Trophoblast cell (in vitro differentiated cells and primary cell): ENCODE measurements at regions not wholly inside any gene's neighbourhood (a gene's known extent, or its start where the extent isn't known, plus 50 kb on each side); places are given as distances from the start of the nearest gene placed in this dataset.

Experiments
- DNase-seq, 2 donors: peaks; one replicate each; pipeline ENCODE4 v3.0.0-alpha.2; 2016
- H2AFZ ChIP-seq: 2 replicates; pipeline ENCODE4 v1.6.1; 2013; ENCODE audit warnings: low read length, moderate library complexity, mild to moderate bottlenecking; ENCODE audit not compliant: insufficient read depth, poor library complexity
- H2AK5ac ChIP-seq: 2 replicates; pipeline ENCODE4 v1.6.1; 2013; ENCODE audit warnings: mild to moderate bottlenecking, low read length
- H2BK120ac ChIP-seq: 2 replicates; pipeline ENCODE4 v1.6.1; 2013; ENCODE audit warnings: low read length, mild to moderate bottlenecking, moderate library complexity; ENCODE audit not compliant: insufficient read depth, poor library complexity
- H2BK12ac ChIP-seq: 2 replicates; pipeline ENCODE4 v1.6.1; 2013; ENCODE audit warnings: mild to moderate bottlenecking, low read length, moderate library complexity
- H2BK5ac ChIP-seq: 2 replicates; pipeline ENCODE4 v1.6.1; 2013; ENCODE audit warnings: low read length, low read depth, moderate library complexity, mild to moderate bottlenecking; ENCODE audit not compliant: poor library complexity
- H3K14ac ChIP-seq: 2 replicates; pipeline ENCODE4 v1.6.1; 2013; ENCODE audit warnings: mild to moderate bottlenecking, low read length
- H3K18ac ChIP-seq: 2 replicates; pipeline ENCODE4 v1.6.1; 2013; ENCODE audit warnings: mild to moderate bottlenecking, low read length
- H3K23ac ChIP-seq: 2 replicates; pipeline ENCODE4 v1.6.1; 2013; ENCODE audit warnings: low read length
- H3K27ac ChIP-seq: 2 replicates; pipeline ENCODE4 v1.5.1; 2013; ENCODE audit warnings: low read depth, mild to moderate bottlenecking, inconsistent platforms, low read length, moderate library complexity
- H3K27me3 ChIP-seq: 2 replicates; pipeline ENCODE4 v1.6.1; 2013; ENCODE audit warnings: inconsistent platforms, mild to moderate bottlenecking, low read length, moderate library complexity; ENCODE audit not compliant: insufficient read depth
- H3K36me3 ChIP-seq, 2 experiments: 1 replicate in 1 of 2; 2 replicates in 1 of 2; pipeline ENCODE4 v1.6.1; 2013; ENCODE audit warnings: low read length in 2 of 2, mild to moderate bottlenecking in 2 of 2, moderate library complexity in 1 of 2; ENCODE audit not compliant: insufficient read depth in 2 of 2, control insufficient read depth in 1 of 2
- H3K4ac ChIP-seq: 2 replicates; pipeline ENCODE4 v1.6.1; 2013; ENCODE audit warnings: low read depth, mild to moderate bottlenecking, low read length, moderate library complexity
- H3K4me1 ChIP-seq, 2 experiments: 1 replicate in 1 of 2; 2 replicates in 1 of 2; pipeline ENCODE4 v1.6.1; 2013; ENCODE audit warnings: low read length in 2 of 2, mild to moderate bottlenecking in 2 of 2, moderate library complexity in 1 of 2; ENCODE audit not compliant: insufficient read depth in 2 of 2, control insufficient read depth in 1 of 2
- H3K4me2 ChIP-seq: 2 replicates; pipeline ENCODE4 v1.6.1; 2013; ENCODE audit warnings: inconsistent platforms, mild to moderate bottlenecking, low read length, moderate library complexity
- H3K4me3 ChIP-seq: 2 replicates; pipeline ENCODE4 v1.5.1; 2013; ENCODE audit warnings: mild to moderate bottlenecking, low read depth, low read length, inconsistent platforms
- H3K79me1 ChIP-seq: one replicate; pipeline ENCODE4 v1.6.1; 2013; ENCODE audit warnings: low read length
- H3K79me2 ChIP-seq: 2 replicates; pipeline ENCODE4 v1.6.1; 2013; ENCODE audit warnings: low read length, mild to moderate bottlenecking; ENCODE audit not compliant: control insufficient read depth, insufficient read depth, poor library complexity
- H3K9ac ChIP-seq: 2 replicates; pipeline ENCODE4 v1.6.1; 2013; ENCODE audit warnings: mild to moderate bottlenecking, low read length
- H3K9me3 ChIP-seq: 2 replicates; pipeline ENCODE4 v1.6.1; 2013; ENCODE audit warnings: low read depth, mild to moderate bottlenecking, control low read depth, inconsistent platforms, low read length; ENCODE audit not compliant: insufficient read depth
- H4K12ac ChIP-seq: 2 replicates; pipeline ENCODE4 v1.6.1; 2013; ENCODE audit warnings: low read depth, mild to moderate bottlenecking, low read length, moderate library complexity
- H4K8ac ChIP-seq: 2 replicates; pipeline ENCODE4 v1.6.1; 2013; ENCODE audit warnings: low read depth, mild to moderate bottlenecking, low read length, moderate library complexity
- H4K91ac ChIP-seq: one replicate; pipeline ENCODE4 v1.6.1; 2013; ENCODE audit warnings: low read depth, mild to moderate bottlenecking, low read length, moderate library complexity
- WGBS: extraction: QIAGEN DNeasy Blood & Tissue Kit; methylation state at CpG from one replicate; pipeline ENCODE4 v1.1.7; 2013; ENCODE audit warnings: missing lambda C conversion rate; ENCODE audit not compliant: insufficient read length, insufficient coverage; ENCODE audit errors: extremely low coverage; 5-methylcytosine and 5-hydroxymethylcytosine counted together

- Histone ChIP-seq H3K27ac (no peak overlapping the region), H2BK5ac (no peak overlapping the region), H3K14ac (no peak overlapping the region), H4K12ac (no peak overlapping the region), H3K18ac (no peak overlapping the region), H4K8ac (no peak overlapping the region), H3K36me3 (no peaks in the 10 kb centered on the region), H3K4me2 (no peak overlapping the region), H3K79me2 (no peaks in the 10 kb centered on the region), H3K4me1 (no peaks in the 10 kb centered on the region), H3K4me3 (no peak overlapping the region), H3K9ac (no peak overlapping the region), H2BK120ac (no peak overlapping the region), H2BK12ac (no peak overlapping the region), H3K23ac (no peak overlapping the region), H2AFZ (no peak overlapping the region), H4K91ac (no peak overlapping the region), H3K4ac (no peak overlapping the region), H3K9me3 (no peaks in the 10 kb centered on the region), H3K79me1 (no peaks in the 10 kb centered on the region), H3K27me3 (no peaks in the 10 kb centered on the region), H2AK5ac (no peak overlapping the region)
- no peak for DNase-seq
Observed at GRCh38 chr4:136939781-136940180, 592.5 kb downstream of the PCDH18 start.

DNA sequence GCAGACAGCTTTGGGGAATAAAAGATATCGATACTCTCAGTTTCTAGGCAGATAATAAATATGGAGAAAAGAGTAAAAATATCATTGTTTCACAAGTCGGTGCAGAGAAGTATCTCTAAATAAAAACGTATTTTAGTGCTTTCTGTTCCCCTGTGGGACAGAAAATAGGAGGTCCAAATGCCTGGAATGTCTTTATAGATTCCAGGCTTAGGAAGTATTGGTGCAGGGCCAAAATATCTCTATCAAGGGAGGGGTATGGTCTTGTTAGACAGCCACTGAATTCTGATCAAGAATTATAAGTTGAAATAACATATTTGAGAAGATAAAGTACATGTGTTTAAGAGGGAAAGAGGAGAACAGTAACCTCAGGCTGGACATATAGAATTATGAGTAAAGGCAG lies 596.4 kb downstream of the PCDH18 start:
- Histone ChIP-seq H3K27ac (no peak overlapping the region), H3K9me3 (no peaks in the 10 kb centered on the region), H3K4me1 (no peaks in the 10 kb centered on the region), H3K18ac (no peak overlapping the region), H4K8ac (no peak overlapping the region), H3K23ac (no peak overlapping the region), H2BK5ac (no peak overlapping the region), H3K9ac (no peak overlapping the region), H2AFZ (no peak overlapping the region), H3K4me2 (no peak overlapping the region), H3K79me1 (no peaks in the 10 kb centered on the region), H3K4me3 (no peak overlapping the region), H4K91ac (no peak overlapping the region), H3K79me2 (no peaks in the 10 kb centered on the region), H3K4ac (no peak overlapping the region), H3K36me3 (no peaks in the 10 kb centered on the region), H2BK120ac (no peak overlapping the region), H3K14ac (no peak overlapping the region), H2AK5ac (no peak overlapping the region), H4K12ac (no peak overlapping the region), H3K27me3 (no peaks in the 10 kb centered on the region), H2BK12ac (no peak overlapping the region)
- no peak for DNase-seq
- WGBS = no CpG with 5 or more reads among the region's 3 CpGs

- Histone ChIP-seq H3K4ac (no peak overlapping the region), H3K27ac (no peak overlapping the region), H3K4me3 (no peak overlapping the region), H4K12ac (no peak overlapping the region), H4K8ac (no peak overlapping the region), H3K23ac (no peak overlapping the region), H2AFZ (no peak overlapping the region), H3K79me2 (no peaks in the 10 kb centered on the region), H2BK120ac (no peak overlapping the region), H2AK5ac (no peak overlapping the region), H3K4me2 (no peak overlapping the region), H2BK5ac (no peak overlapping the region), H3K9me3 (no peaks in the 10 kb centered on the region), H3K14ac (no peak overlapping the region), H3K18ac (no peak overlapping the region), H3K4me1 (no peaks in the 10 kb centered on the region), H2BK12ac (no peak overlapping the region), H3K27me3 (no peaks in the 10 kb centered on the region), H3K79me1 (no peaks in the 10 kb centered on the region), H4K91ac (no peak overlapping the region), H3K9ac (no peak overlapping the region), H3K36me3 (no peaks in the 10 kb centered on the region)
- DNase-seq = no peak
- no CpG with 5 or more reads among the region's 1 CpG for WGBS
Observed at GRCh38 chr4:136935305-136935704, 597.0 kb downstream of the PCDH18 start.

DNA sequence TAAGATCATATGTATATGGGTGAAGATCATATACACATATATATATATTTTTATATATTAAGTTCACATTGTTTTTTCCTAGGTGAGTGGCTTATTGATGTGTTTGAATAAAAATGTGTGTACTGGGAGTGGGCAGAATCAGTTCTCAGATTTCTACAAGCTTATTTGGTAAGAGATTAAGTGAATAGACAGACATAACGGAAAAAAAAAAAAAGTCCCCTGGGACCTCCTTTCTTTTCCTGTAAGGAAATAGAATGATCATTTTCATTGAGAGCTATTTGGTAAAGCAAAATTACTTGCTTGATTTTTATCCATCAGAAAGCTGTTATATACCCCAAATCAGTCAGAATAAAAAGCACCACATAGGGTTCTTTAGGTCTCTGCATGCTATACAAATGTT lies 597.7 kb downstream of the PCDH18 start:
- Histone ChIP-seq H4K8ac (no peak overlapping the region), H3K79me1 (no peaks in the 10 kb centered on the region), H2BK5ac (no peak overlapping the region), H3K79me2 (no peaks in the 10 kb centered on the region), H4K91ac (no peak overlapping the region), H3K18ac (no peak overlapping the region), H2BK12ac (no peak overlapping the region), H3K4me2 (no peak overlapping the region), H3K14ac (no peak overlapping the region), H3K9ac (no peak overlapping the region), H3K27ac (no peak overlapping the region), H3K23ac (no peak overlapping the region), H3K36me3 (no peaks in the 10 kb centered on the region), H2AFZ (no peak overlapping the region), H3K4me3 (no peak overlapping the region), H3K27me3 (no peaks in the 10 kb centered on the region), H3K4me1 (no peaks in the 10 kb centered on the region), H2AK5ac (no peak overlapping the region), H2BK120ac (no peak overlapping the region), H3K9me3 (no peaks in the 10 kb centered on the region), H3K4ac (no peak overlapping the region), H4K12ac (no peak overlapping the region)
- no peak for DNase-seq
- WGBS = no CpG with 5 or more reads among the region's 1 CpG
